H1 (cell line): ENCODE measurements at regions not wholly inside any gene's neighbourhood (a gene's known extent, or its start where the extent isn't known, plus 50 kb on each side); places are given as distances from the start of the nearest gene placed in this dataset.

Source experiments
- CTCF ChIA-PET: fragments of 300-600 bp; sonication (Branson Sonifier 250); formaldehyde crosslinking; loops from one replicate; lab custom pipeline; 2021; ENCODE audit not compliant: partially characterized antibody; lab: Charles Lee
- POLR2A ChIA-PET: fragments of 300-600 bp; sonication (Branson Sonifier 250); formaldehyde crosslinking; loops from one replicate; lab custom pipeline; 2021; ENCODE audit warnings: inconsistent platforms; ENCODE audit not compliant: partially characterized antibody; lab: Charles Lee
- DNase-seq, 2 experiments: peaks; one replicate each; pipeline versions ENCODE4 v3.0.0 to v3.0.0-alpha.2; 2010 to 2022; ENCODE audit warnings: low spot score in 2 of 2, low read depth in 1 of 2, mixed read lengths in 1 of 2
- FAIRE-seq: peaks from 2 replicates; lab custom pipeline; 2011; peaks lifted over from hg19 to GRCh38; lab: Jason Lieb, UNC
- H2AFZ ChIP-seq: 2 replicates; pipeline ENCODE4 v1.8.1; 2012; ENCODE audit warnings: low read length, inconsistent platforms
- H2AK5ac ChIP-seq: 2 replicates; pipeline ENCODE4 v1.6.1; 2013; ENCODE audit warnings: low read depth, low read length
- H2BK120ac ChIP-seq: replicated peaks from 2 replicates; pipeline ENCODE3; 2013; ENCODE audit warnings: low read depth, low read length, inconsistent platforms
- H2BK12ac ChIP-seq: 2 replicates; pipeline ENCODE4 v1.6.1; 2013; ENCODE audit warnings: low read depth, low read length
- H2BK15ac ChIP-seq: 2 replicates; pipeline ENCODE4 v1.6.1; 2013; ENCODE audit warnings: low read length
- H2BK20ac ChIP-seq: 2 replicates; pipeline ENCODE4 v1.6.1; 2013; ENCODE audit warnings: low read length
- H2BK5ac ChIP-seq: 2 replicates; pipeline ENCODE4 v1.6.1; 2013; ENCODE audit warnings: low read depth, low read length
- H3K14ac ChIP-seq: 2 replicates; pipeline ENCODE4 v1.6.1; 2013; ENCODE audit warnings: inconsistent platforms; ENCODE audit not compliant: insufficient read length
- H3K18ac ChIP-seq: 2 replicates; pipeline ENCODE4 v1.6.1; 2013; ENCODE audit warnings: low read length; ENCODE audit errors: extremely low read depth
- H3K23ac ChIP-seq: 2 replicates; pipeline ENCODE4 v1.6.1; 2013; ENCODE audit warnings: inconsistent platforms; ENCODE audit not compliant: insufficient read length
- H3K23me2 ChIP-seq: 2 replicates; pipeline ENCODE4 v1.6.1; 2013; ENCODE audit warnings: low read depth, low read length
- H3K27ac ChIP-seq: 2 replicates; pipeline ENCODE4 v1.6.1; 2011; ENCODE audit warnings: low read depth, low read length, inconsistent platforms
- H3K27me3 ChIP-seq, 4 experiments: replicated peaks in 1 of 4; 1 replicate in 1 of 4; 2 replicates in 3 of 4; pipeline versions ENCODE4 v1.6.1 to v1.8.1; 2011 to 2013; ENCODE audit warnings: low read length in 3 of 4, mild to moderate bottlenecking in 3 of 4, inconsistent platforms in 2 of 4, mixed read lengths in 2 of 4, moderate library complexity in 1 of 4; ENCODE audit not compliant: control insufficient read depth in 3 of 4, insufficient read depth in 3 of 4; ENCODE audit errors: extremely low read depth in 1 of 4
- H3K36me3 ChIP-seq, 4 experiments: 2 replicates each; pipeline versions ENCODE4 v1.6.1 to v1.8.1; 2011 to 2013; ENCODE audit warnings: mild to moderate bottlenecking in 4 of 4, low read length in 3 of 4, moderate library complexity in 2 of 4, control low read depth in 1 of 4, inconsistent platforms in 1 of 4; ENCODE audit not compliant: insufficient read depth in 4 of 4, control insufficient read depth in 2 of 4
- H3K4ac ChIP-seq: replicated peaks from 2 replicates; pipeline ENCODE3; 2013; ENCODE audit warnings: low read length, low read depth, mixed read lengths, inconsistent platforms; ENCODE audit not compliant: insufficient read length
- H3K4me1 ChIP-seq, 4 experiments: replicated peaks in 1 of 4; 1 replicate in 1 of 4; 2 replicates in 3 of 4; pipeline versions ENCODE4 v1.6.1 to v1.8.1; 2011 to 2013; ENCODE audit warnings: low read length in 3 of 4, inconsistent platforms in 2 of 4, mixed read lengths in 1 of 4; ENCODE audit not compliant: insufficient read depth in 4 of 4, control insufficient read depth in 3 of 4
- H3K4me2 ChIP-seq, 2 experiments: 2 replicates each; pipeline versions ENCODE4 v1.6.1 to v1.8.1; 2011 to 2013; ENCODE audit warnings: low read depth in 2 of 2, low read length in 2 of 2, control low read depth in 1 of 2, inconsistent platforms in 1 of 2, mild to moderate bottlenecking in 1 of 2; ENCODE audit not compliant: insufficient read depth in 1 of 2
- H3K4me3 ChIP-seq, 4 experiments: fragments of 200-600, 300-600 bp in 1 of 4; sonication (generic), shearing (Covaris generic), sonication (Bioruptor Twin) in 1 of 4; 2 replicates each; pipeline versions ENCODE4 v1.5.1 to v1.8.1; 2011 to 2016; ENCODE audit warnings: low read length in 4 of 4, low read depth in 3 of 4, control low read depth in 2 of 4, inconsistent platforms in 2 of 4, mild to moderate bottlenecking in 2 of 4, mixed read lengths in 1 of 4, moderate library complexity in 1 of 4; ENCODE audit not compliant: insufficient read depth in 2 of 4; ENCODE audit errors: extremely low read depth in 1 of 4
- H3K56ac ChIP-seq: replicated peaks from 2 replicates; pipeline ENCODE3; 2013; ENCODE audit warnings: low read depth, mild to moderate bottlenecking, mixed read lengths, low read length, inconsistent platforms; ENCODE audit not compliant: insufficient read length
- H3K79me1 ChIP-seq: 2 replicates; pipeline ENCODE4 v1.6.1; 2013; ENCODE audit warnings: low read depth, low read length, control low read depth
- H3K79me2 ChIP-seq, 2 experiments: 2 replicates each; pipeline versions ENCODE4 v1.6.1 to v1.8.1; 2012 to 2013; ENCODE audit warnings: low read length in 2 of 2, mild to moderate bottlenecking in 2 of 2, inconsistent platforms in 1 of 2; ENCODE audit not compliant: insufficient read depth in 2 of 2, control insufficient read depth in 1 of 2
- H3K9ac ChIP-seq, 4 experiments: replicated peaks in 1 of 4; 1 replicate in 1 of 4; 2 replicates in 3 of 4; pipeline versions ENCODE4 v1.6.1 to v1.8.1; 2011 to 2013; ENCODE audit warnings: low read depth in 3 of 4, low read length in 3 of 4, control low read depth in 2 of 4, mild to moderate bottlenecking in 2 of 4, moderate library complexity in 2 of 4, inconsistent platforms in 1 of 4; ENCODE audit errors: extremely low read depth in 1 of 4
- H3K9me3 ChIP-seq, 2 experiments: 2 replicates each; pipeline versions ENCODE4 v1.6.1 to v1.8.1; 2012 to 2013; ENCODE audit warnings: mild to moderate bottlenecking in 2 of 2, moderate library complexity in 2 of 2, control low read depth in 1 of 2, inconsistent platforms in 1 of 2, low read depth in 1 of 2, low read length in 1 of 2, mixed read lengths in 1 of 2; ENCODE audit not compliant: insufficient read depth in 2 of 2
- H4K20me1 ChIP-seq, 2 experiments: replicated peaks in 1 of 2; 2 replicates each; pipeline versions ENCODE3 to v1.8.1; 2011 to 2013; ENCODE audit warnings: inconsistent platforms in 2 of 2, low read length in 2 of 2, mild to moderate bottlenecking in 1 of 2; ENCODE audit not compliant: insufficient read depth in 2 of 2, control insufficient read depth in 1 of 2
- H4K5ac ChIP-seq: 2 replicates; pipeline ENCODE4 v1.6.1; 2013; ENCODE audit warnings: low read length, low read depth, mixed read lengths, inconsistent platforms; ENCODE audit not compliant: insufficient read length
- H4K8ac ChIP-seq: 2 replicates; pipeline ENCODE4 v1.8.0; 2013; ENCODE audit warnings: mild to moderate bottlenecking, moderate library complexity, low read length, inconsistent platforms; ENCODE audit not compliant: insufficient read depth; ENCODE audit errors: extremely low read depth
- H4K91ac ChIP-seq: replicated peaks from 2 replicates; pipeline ENCODE3; 2013; ENCODE audit warnings: low read length, mixed read lengths, inconsistent platforms; ENCODE audit not compliant: insufficient read length
- CHD2 ChIP-seq: IDR thresholded peaks from 2 replicates; pipeline ENCODE4 v1.6.1; 2012; ENCODE audit warnings: low read length, improper control_type of control experiment
- EGR1 ChIP-seq: IDR thresholded peaks from 2 replicates; pipeline ENCODE4 v1.6.1; 2011; ENCODE audit warnings: low read depth, low read length, borderline replicate concordance
- NANOG ChIP-seq: IDR thresholded peaks from 2 replicates; pipeline ENCODE4 v1.6.1; 2011; ENCODE audit warnings: low read length, low read depth, mild to moderate bottlenecking, inconsistent platforms; ENCODE audit not compliant: insufficient read depth, poor library complexity, severe bottlenecking
- WGBS, 2 experiments: shearing (Covaris generic) in 1 of 2; methylation state at CpG; one replicate each; pipeline versions ENCODE4 v1.1.6 to v1.1.7; 2013 to 2015; ENCODE audit warnings: low lambda C conversion rate in 2 of 2, mixed read lengths in 2 of 2, inconsistent platforms in 1 of 2, low coverage in 1 of 2, missing lambda C conversion rate in 1 of 2; ENCODE audit not compliant: insufficient replicate concordance in 2 of 2, insufficient coverage in 1 of 2, insufficient read length in 1 of 2; ENCODE audit errors: extremely low coverage in 1 of 2, missing lambda C conversion rate in 1 of 2; 5-methylcytosine and 5-hydroxymethylcytosine counted together
- TF ChIP-seq, protein P1 (sequence below), 3 experiments: IDR thresholded peaks; 1 replicate in 2 of 3; 2 replicates in 1 of 3; pipeline versions ENCODE4 v1.5.1 to v1.6.1; 2011; ENCODE audit warnings: low read length in 3 of 3, mild to moderate bottlenecking in 3 of 3, inconsistent platforms in 2 of 3, low read depth in 1 of 3, moderate library complexity in 1 of 3; ENCODE audit not compliant: insufficient read depth in 1 of 3; ENCODE audit errors: control extremely low read depth in 1 of 3

DNA sequence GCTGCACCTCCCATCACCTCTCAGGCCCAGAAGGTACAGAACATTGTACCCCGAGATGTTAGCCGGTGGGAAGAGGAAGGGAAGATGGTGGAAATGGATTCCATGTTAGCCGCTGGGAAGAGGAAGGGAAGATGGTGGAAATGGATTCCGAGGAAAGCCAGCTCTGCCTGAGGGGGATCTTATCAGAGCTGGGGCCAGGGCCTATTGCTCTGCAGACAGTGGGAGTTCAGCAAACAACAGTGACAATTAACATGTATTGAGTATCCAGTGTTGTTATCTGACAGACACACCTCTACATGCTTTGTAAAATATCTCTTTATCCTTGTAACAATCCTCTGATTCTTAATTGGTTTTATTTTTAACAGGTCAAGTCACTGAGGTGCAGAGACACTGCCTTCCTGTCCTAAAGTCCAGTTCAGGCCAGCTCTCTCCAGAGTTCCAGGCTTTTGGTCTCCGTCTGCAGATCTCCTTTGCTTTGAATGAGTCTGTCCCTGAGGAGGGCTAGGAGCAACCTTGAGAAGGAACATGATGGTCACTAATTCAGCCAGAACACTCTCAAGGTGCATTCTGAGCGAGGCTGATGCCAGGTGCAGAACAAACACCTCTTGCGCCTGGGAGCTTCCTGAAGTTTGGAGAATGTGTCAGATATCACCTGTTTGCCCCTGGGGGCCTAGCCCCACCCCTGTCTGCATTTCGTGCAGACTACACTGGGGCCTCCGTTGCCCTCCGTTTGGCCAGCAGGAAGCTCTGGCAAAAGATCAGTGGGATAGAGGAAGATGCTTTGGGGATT lies 82.4 kb upstream of the PODXL start:
- H2AFZ ChIP-seq, result 0 out of 2 replicates have a peak overlapping the region, but pooled peaks have one; percentile 40
- H4K91ac ChIP-seq, result peak overlapping the region; percentile 91
- POLR2A ChIA-PET, result interaction anchor here (0.6 to 3.5 kb wide), 5 partner anchors 10 to 144 kb away, joined by 3 to 9 read pairs (median 4); no protein-coding TSS in a partner anchor
- H3K79me2 ChIP-seq, result no peaks in the 10 kb centered on the region
- H3K4me2 ChIP-seq, result no peak overlapping the region
- no peak for FAIRE-seq
- H3K23ac ChIP-seq, result no peak overlapping the region
- H3K56ac ChIP-seq, result no peak overlapping the region
- no peaks in the 10 kb centered on the region for H3K79me1 ChIP-seq
- peak overlapping the region; percentile 45; the same call in 1 of the 2 replicates for H2BK12ac ChIP-seq
- CTCF ChIA-PET, result interaction anchor here (0.6 to 4.9 kb wide), 12 partner anchors 9 to 131 kb away, joined by 3 to 38 read pairs (median 4); no protein-coding TSS in a partner anchor
- no peaks in the 10 kb centered on the region for H3K36me3 ChIP-seq
- no peak overlapping the region for H3K9ac ChIP-seq
- peak overlapping the region; percentile 67 for H2BK120ac ChIP-seq
- peaks cover 0 to 15% (median 5%) of the 10 kb centered on the region in 4 experiments; a peak in 3 of 7 replicates for H3K4me1 ChIP-seq
- H3K14ac ChIP-seq, result no peak overlapping the region
- peak overlapping the region; percentile 47; the same call in 1 of the 2 replicates for H2BK5ac ChIP-seq
- no peaks in the 10 kb centered on the region for H3K23me2 ChIP-seq
- H3K4me3 ChIP-seq, result no peak overlapping the region
- no peak overlapping the region for H4K8ac ChIP-seq
- peak overlapping the region; percentile 65; the same call in 1 of the 2 replicates for H2BK15ac ChIP-seq
- H3K9me3 ChIP-seq, result no peaks in the 10 kb centered on the region
- no peak overlapping the region for H3K4ac ChIP-seq
- H3K27ac ChIP-seq, result no peak overlapping the region
- H4K20me1 ChIP-seq, result no peaks in the 10 kb centered on the region
- WGBS, 2 experiments, result 89% methylated on average over 10 of the region's 10 CpGs; no CpG with 5 or more reads in 1 of the 2 experiments
- H2AK5ac ChIP-seq, result no peak overlapping the region
- TF ChIP-seq NANOG (no peak), EGR1 (no peak), CHD2 (no peak)
- TF ChIP-seq, protein P1, sequence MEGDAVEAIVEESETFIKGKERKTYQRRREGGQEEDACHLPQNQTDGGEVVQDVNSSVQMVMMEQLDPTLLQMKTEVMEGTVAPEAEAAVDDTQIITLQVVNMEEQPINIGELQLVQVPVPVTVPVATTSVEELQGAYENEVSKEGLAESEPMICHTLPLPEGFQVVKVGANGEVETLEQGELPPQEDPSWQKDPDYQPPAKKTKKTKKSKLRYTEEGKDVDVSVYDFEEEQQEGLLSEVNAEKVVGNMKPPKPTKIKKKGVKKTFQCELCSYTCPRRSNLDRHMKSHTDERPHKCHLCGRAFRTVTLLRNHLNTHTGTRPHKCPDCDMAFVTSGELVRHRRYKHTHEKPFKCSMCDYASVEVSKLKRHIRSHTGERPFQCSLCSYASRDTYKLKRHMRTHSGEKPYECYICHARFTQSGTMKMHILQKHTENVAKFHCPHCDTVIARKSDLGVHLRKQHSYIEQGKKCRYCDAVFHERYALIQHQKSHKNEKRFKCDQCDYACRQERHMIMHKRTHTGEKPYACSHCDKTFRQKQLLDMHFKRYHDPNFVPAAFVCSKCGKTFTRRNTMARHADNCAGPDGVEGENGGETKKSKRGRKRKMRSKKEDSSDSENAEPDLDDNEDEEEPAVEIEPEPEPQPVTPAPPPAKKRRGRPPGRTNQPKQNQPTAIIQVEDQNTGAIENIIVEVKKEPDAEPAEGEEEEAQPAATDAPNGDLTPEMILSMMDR (IDR thresholded peaks at IDR 0.05; ENCODE audit: control extremely low read depth in 1 of 3, insufficient read depth in 1 of 3, low read depth in 1 of 3, low read length in 3 of 3), result peak in 1 of 3 experiments; percentile 22; a peak in 1 of 4 replicates
- DNase-seq, result no peak
- peak overlapping the region; percentile 34; the same call in 1 of the 2 replicates for H3K18ac ChIP-seq
- peak overlapping the region; percentile 98 for H2BK20ac ChIP-seq
- no peak overlapping the region for H4K5ac ChIP-seq
- peaks cover 0 to 3% (median 0%) of the 10 kb centered on the region in 4 experiments; a peak in 1 of 7 replicates for H3K27me3 ChIP-seq
